Pons (tissue), 1 donor: ENCODE measurements at regions not wholly inside any gene's neighbourhood (a gene's known extent, or its start where the extent isn't known, plus 50 kb on each side); places are given as distances from the start of the nearest gene placed in this dataset.
"Not testable (repeated sequence)": the region's sequence is repeated elsewhere in the genome, so short reads cannot be mapped to it uniquely, and the experiment has no call there.

Experiments used
- DNase-seq: peaks from one replicate; pipeline ENCODE4 v3.0.0-alpha.2; 2016; ENCODE audit warnings: low spot score

DNA sequence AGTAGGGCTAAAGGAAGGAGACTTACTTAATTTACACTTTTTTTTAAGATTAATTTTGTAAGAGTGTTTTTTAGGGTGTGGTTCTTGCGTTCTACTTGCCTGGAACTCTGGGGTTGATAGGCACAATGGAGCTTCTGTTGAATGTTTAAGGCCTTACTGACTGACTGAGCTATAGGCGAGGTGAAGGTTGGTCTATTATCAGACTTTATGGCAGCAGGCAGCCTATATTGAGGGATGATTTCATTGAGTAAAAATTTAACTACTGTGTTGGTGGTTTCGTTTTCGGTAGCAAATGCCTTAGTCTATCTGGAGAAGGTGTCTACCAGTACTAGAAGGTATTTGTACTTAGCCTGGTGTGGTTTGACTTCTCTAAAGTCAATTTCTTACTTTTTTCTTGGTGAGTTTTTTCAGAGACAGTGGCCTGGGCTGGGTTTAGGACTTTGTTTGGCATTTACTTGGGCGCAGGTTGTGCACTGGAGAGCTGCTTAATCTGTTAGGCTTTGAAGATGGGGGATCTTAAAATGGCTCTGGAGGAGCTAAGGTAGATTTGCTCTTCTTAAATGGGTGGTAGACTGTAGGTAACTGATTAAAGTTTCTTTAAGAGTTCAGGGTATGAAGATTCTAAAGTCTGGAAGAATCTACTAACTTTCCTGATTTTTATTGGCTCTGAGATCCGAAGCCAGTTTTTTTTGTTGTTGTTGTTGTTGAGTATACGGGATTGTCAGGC lies 164.5 kb upstream of the CCZ1B start:
- DNase-seq = not testable (repeated sequence)

DNA sequence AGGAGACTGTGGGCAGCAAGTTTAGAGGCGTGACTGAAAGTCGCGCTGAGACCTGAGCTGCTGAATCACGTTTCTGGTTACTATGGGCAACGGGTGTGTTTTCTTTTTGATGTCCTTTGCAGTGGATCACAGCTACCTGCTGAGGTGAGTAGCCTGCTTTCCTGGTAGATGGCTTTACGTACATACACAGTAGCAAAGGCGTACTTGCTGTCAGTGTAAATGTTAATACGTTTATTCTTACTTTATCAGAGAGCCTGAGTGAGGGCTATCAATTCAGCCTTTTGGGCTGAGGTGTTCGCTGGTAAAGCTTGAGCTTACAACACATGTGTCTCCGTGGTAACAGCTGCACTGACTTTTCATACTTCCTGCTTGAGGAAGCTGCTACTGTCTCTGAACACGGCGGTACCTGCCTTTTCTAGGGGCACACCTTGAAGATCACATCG lies 165.1 kb upstream of the CCZ1B start:
- not testable (repeated sequence) for DNase-seq

DNA sequence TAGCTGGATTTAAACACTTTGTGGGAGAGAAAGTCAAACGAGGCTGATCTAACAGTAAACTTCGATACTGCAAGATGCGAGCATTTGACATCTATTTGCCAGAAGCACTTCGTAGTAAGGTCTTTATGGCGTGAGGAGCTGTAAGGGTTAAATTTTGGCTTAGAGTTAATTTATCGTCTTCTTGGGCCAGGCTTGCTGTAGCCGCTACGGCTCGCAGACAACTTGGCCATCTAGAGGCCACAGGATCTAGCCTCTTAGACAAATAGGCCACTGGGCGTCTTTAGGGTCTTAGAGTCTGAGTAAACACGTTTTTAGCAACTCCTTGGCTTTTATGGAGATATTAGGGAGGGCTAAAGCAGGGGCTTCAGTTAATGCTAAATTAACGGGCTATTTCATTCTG lies 165.6 kb upstream of the CCZ1B start:
- not testable (repeated sequence) for DNase-seq

DNA sequence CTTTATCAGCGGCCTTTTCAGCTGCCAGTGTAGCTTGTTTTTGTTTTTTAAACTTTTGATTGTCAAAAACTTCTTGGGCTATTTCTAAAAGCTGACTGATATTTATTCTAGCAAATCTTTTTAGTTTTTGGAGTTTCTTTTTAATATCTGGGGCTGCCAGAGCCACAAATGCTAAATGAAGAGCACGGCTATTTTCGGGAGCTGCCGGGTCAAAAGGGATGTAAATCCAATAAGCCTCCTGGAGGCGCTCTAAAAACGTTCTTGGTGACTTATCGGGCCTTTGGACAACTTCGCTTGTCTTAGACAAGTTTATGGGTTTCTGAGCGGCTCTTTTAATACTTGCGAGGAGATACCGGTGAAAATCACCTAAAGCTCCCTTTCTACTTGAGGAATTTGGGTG lies 166.1 kb upstream of the CCZ1B start:
- not testable (repeated sequence) for DNase-seq

DNA sequence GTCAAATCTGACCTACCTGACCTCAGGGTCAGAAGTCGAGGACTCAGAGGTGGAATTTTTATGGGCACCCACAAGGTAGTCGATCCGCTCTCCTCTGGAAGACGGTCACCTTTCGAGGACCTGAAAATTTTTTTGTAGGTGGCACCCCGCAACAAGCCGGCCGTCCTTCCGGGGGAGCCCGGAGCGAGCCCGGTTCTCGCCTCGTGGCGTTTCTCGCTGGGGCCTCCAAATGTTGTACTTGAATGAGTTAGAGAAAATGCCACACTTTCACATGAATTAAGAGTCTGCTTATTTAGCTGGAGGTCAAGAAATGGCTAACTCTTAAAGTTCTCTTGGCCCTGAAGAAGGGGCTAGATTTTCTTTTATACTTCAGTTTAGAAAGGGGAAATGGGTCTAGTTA lies 169.0 kb upstream of the CCZ1B start:
- DNase-seq = not testable (repeated sequence)

DNA sequence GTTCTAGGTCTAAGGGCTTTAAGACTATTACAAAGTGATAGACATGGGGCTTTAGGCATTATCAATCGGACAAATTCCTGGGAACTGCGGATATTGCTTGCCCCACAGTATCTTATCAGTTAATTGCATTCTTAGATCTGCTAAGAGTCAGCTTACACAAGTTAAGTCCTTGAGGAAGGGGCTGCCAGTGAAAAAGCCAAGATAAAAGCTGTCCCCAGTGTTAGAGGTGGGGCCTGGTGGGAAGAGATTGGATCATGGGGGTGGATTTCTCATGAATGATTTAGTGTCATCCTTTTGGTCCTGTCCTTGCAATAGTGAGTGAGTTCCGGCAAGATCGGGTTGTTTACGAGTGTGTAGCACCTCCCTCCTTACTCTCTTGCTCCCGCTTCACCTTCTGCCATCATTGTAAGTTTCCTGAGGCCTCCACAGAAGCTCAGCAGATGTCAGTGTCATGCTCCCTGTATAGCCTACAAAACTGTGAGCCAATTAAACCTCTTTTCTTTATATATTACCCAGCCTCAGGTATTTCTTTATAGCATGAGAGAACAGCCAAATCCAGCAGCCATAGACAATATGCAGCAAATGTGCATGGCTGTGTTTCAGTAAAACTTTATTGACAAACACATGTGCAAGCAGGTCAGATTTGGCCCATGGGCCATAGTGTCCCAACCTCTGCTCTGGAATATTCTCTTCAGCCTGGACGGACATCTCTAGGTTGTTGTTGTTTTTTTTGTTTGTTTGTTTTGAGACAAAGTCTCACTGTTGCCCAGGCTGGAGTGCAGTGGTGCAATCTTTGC lies 169.6 kb upstream of the CCZ1B start:
- not testable (repeated sequence) for DNase-seq

DNA sequence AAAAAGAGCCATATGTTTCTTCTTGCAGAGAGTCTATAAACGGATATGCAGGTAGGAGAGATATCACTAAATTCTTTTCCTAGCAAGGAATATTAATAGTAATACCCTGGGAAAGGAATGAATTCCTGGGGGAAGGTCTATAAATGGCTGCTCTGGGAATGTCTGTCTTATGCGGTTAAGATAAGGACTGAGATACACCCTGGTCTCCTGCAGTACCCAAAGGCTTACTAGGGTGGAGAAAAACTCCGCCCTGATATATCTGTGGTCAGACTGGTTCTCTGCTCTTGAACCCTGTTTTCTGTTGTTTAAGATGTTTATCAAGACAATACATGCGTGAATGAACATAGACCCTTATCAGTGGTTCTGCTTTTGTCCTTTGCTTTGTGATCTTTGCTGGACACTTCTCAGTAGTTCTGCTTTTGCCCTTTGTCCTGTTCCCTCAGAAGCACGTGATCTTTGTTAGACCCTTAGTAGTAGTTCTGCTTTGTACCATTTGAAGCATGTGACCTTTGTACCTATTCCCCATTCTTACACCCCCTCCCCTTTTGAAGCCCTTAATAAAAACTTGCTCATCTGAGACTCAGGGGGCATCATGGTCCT lies 173.1 kb upstream of the CCZ1B start:
- DNase-seq = not testable (repeated sequence)

DNA sequence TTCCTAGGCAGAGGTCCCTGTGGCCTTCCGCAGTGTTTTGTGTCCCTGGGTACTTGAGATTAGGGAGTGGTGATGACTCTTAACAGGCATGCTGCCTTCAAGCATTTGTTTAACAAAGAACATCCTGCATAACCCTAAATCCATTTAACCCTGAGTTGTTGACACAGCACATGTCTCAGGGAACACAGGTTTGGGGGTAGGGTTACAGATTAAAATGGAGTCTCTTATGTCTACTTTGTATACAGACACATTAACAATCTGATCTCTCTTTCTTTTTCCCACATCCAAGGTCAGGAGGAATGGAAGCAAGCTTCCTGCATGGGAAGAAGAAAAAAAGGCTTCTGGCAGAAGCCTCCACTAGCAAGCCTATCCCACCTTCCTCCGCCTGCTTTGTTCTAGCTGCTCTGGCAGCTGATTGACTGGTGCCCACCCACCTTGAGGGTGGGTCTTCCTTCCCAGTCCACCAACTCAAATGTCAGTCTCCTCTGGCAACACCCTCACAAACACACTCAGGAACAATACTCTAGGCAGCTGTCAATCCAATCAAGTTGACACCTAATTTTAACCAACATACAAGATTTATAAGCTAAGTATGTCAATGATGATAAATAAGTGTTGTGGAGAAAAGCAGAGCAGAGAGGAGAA lies 176.5 kb upstream of the CCZ1B start:
- DNase-seq = no peak

DNA sequence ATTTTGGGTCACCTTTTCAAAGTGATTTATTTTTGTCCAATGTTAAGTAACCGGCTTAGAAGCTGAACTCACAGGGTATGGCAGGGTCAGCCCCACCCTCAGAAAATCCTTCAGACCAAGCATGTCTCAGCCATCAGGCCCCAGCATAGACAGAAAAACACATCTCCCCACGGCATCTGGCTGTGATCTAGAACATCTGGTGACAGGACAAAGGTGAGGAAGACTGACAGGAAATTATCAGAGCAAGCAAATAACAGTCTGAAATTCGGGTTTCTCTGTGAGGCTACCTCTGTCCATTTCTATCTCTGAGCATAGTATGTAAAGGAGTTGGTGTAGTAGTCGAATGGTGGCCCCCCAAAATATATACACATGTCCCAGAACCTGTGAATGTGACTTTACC lies 177.0 kb upstream of the C1GALT1 start:
- no peak for DNase-seq

DNA sequence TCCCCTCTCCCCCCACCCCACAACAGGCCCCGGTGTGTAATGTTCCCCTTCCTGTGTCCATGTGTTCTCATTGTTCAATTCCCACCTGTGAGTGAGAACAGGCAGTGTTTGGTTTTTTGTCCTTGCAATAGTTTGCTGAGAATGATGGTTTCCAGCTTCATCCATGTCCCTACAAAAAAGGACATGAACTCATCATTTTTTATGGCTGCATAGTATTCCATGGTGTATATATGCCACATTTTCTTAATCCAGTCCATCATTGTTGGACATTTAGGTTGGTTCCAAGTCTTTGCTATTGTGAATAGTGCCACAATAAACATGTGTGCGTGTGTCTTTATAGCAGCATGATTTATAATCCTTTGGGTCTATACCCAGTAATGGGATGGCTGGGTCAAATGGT lies 176.4 kb upstream of the C1GALT1 start:
- DNase-seq = not testable (repeated sequence)

DNA sequence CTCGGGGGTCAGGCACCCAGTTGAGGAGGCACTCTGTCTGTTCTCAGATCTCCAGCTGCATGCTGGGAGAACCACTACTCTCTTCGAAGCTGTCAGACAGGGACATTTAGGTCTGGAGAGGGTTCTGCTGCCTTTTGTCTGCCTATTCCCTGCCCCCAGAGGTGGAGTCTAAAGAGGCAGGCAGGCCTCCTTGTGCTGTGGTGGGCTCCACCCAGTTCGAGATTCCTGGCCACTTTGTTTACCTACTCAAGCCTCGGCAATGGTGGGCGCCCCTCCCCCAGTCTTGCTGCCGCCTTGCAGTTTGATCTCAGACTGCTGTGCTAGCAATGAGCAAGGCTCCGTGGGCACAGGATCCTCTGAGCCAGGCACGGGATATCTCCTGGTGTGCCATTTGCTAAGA lies 171.1 kb upstream of the C1GALT1 start:
- not testable (repeated sequence) for DNase-seq

DNA sequence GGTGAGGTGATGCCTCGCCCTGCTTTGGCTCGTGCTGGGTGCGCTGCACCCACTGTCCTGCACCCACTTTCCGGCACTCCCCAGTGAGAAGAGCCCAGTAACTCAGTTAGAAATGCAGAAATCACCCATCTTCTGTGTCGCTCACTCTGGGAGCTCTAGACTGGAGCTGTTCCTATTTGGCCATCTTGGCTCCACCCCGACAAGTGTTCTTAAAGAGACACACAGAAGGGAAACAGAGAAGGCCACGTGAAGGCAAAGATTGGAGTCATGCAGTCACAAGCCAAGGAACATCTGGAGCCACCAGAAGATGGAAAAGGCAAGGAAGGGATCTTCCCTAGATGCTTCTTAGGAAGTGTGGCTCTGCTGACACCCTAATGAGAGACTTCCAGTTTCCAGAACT lies 170.6 kb upstream of the C1GALT1 start:
- DNase-seq = not testable (repeated sequence)

DNA sequence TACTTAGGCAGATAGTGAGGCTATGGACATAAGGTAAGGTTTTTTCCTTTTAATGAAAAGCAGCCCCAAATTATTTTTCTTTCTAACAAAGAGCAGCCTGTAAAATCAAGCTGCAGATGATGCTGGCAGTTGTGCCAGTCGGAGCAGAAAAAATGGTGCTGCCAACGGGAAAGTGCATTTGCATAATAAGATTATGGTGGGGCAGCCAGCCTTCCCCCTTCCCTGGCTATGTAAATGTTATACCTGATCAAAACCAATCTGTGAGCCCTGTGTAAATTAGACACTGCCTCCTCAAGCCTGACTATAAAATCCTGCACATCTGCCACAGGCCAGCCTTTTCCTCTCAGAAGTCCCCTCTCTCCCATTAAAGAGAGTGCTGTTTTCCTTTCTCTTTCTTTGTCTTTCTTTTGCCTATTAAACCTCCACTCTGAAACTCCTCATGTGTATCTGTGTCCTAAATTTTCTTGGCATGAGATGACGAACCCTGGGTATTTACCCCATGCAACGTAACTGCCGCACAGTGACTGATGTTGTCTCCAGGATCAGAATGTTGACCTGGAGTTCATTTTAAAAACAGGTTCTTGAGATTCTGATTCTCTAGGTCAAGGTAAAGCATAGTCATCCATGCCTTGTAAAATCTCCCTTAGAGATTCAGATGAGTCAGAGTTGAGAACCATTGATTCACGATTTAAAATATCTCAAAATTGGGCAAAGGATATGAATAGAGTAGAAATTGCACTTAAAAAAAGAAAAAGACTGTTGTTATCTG lies 167.3 kb upstream of the C1GALT1 start:
- DNase-seq = peak; percentile 19

DNA sequence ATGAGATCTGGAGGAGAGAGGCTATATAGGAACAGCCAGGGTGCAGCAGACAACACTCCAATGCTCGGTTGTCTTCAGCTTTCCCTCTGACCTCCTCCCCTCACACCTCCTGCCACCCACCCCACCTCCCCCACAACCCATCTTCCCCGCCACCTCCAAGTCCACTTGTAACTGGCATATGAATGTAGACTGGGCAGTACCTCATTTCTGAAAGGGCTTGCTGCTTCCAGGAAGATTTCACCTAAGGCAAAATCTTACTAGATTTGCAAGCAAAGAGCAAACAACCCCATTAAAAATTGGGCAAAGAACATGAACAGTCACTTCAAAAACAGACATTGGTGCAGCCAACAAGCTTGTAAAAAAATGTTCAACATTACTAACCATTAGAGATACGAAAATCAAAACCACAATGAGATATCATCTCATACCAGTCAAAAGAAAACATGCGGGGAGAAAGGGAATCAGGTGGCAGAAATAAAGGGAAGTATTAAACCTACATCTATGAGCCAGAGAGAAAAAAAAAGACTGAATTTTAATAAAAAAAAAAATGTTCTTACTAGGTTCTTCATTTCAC lies 164.6 kb upstream of the C1GALT1 start:
- DNase-seq = no peak

DNA sequence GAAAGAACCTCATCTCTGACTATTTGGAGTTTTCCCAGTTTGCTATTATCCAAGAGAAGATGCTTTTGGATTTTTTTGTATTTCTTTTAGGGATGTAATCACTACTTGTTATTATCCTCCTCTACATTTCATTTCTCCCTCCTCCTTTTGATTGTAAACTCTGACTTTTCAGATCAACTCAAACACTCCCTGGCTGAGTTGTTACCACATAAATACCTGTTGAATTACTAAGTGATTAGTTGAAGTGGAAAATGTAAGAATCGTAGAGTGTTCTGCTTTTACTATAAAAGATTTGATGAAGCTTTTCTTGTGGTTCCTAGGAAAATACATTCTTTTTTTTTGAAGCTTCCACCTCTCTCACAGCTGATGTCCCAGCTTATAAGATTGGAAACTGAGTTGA lies 164.1 kb upstream of the C1GALT1 start:
- no peak for DNase-seq

DNA sequence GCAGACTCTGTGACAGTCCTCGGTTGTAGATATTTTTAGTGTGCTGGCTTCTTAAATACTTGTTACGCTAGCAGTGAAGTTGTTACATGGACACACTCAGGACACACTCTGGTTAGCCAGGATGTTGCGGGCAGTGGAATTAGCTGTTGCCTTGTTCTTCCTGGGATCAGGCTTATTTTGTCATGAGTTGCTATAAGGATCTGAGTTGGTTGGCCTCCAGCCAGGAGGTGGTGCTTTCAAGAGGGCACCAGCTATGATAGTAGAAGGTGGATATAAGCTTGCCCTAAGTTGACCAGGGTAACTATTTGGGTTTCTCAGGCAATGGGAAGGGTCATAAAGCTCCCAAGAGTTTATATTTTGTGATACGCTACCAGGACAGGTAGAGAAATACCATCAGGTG lies 150.1 kb upstream of the C1GALT1 start:
- DNase-seq = no peak

DNA sequence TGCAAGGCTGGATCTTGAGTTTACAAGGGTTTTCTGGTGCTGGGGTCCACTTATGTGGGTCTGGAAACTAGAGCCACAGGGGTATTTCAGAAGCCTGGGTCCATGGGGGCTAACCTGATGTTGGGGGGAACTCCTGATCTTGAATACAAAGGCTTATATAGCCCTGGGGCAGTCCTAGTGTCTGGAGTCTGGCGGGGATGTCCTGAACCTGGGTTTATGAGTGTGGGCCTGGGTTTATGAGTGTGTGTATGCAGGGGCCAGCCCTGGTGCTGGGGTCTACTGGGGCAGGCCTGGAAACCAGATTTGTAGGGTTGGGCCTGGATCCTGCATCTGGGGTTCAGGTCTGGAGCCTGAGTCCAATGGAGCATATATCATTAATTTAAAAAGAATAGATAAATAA lies 146.5 kb upstream of the C1GALT1 start:
- DNase-seq = no peak

DNA sequence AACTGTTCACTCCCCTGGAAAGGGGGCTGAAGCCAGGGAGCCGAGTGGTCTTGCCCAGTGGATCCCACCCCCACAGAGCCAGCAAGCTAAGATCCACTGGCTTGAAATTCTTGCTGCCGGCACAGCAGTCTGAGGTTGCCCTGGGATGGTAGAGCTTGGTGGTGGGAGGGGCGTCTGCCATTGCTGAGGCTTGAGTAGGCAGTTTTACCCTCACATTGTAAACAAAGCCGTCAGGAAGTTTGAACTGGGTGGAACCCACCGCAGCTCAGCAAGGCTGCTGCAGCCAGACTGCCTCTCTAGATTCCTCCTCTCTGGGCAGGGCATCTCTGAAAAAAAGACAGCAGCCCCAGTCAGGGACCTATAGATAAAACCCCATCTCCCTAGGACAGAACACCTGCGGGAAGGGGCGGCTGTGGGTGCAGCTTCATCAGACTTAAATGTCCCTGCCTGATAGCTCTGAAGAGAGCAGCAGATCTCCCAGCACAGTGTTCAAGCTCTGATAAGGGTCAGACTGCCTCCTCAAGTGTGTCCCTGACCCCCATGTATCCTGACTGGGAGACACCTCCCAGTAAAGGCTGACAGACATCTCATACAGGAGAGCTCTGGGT lies 140.0 kb upstream of the C1GALT1 start:
- not testable (repeated sequence) for DNase-seq

DNA sequence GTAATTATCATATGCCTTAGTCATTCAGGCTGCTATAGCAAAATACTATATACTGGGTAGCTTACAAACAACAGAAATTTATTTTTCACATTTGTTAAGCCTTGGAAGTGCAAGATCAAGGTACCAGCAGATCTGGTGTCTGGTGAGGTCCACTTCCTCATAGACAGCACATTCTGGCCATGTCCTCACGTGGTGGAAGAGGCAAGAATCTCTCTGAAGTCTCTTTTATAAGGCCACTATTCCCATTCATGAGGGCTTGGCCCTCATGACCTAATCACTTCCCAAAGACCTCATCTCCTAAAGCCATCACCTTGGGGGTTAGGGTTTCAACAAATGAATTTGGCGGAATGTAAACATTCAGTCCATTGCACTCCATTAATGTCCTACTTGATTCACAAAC lies 137.5 kb upstream of the C1GALT1 start:
- DNase-seq = no peak

DNA sequence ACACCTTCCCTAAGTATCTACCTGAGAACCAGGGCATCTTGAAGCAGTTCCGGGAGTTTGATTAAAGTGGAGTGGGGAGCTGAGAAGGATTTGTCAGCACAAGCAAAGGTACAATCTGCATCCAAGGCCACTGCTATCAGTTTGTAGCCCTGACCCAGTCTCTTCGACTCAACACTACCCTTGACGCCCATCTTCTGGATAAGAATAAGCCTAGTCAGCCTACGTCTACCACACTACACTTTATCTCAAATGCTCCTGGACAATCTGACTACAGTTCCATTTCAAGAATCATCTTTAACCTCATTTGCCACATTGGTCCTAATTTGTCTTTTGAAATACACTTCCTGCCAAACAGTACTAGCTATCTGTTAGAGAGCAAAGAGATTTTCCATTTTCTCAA lies 134.1 kb upstream of the C1GALT1 start:
- DNase-seq = no peak
